ENCODE measurements at regions not wholly inside any gene's neighbourhood (a gene's known extent, or its start where the extent isn't known, plus 50 kb on each side); places are given as distances from the start of the nearest gene placed in this dataset.
"Not testable (repeated sequence)": the region's sequence is repeated elsewhere in the genome, so short reads cannot be mapped to it uniquely, and the experiment has no call there.

GRCh38 chr21:34233741-34234140, 130.1 kb upstream of the KCNE2 start:
- H3K36me3 ChIP-seq (ENCODE audit: control insufficient read depth in 2 of 2, insufficient read depth in 1 of 2, low read length in 2 of 2); H3K4me1 ChIP-seq (ENCODE audit: control insufficient read depth, insufficient read depth, low read length); H3K27ac ChIP-seq (ENCODE audit: extremely low read depth, low read depth, low read length); H3K4me3 ChIP-seq (ENCODE audit: low read depth, low read length); POLR2A ChIA-PET; H3K9me3 ChIP-seq (ENCODE audit: control insufficient read depth, insufficient read depth, low read depth, low read length): not testable (repeated sequence)
- CTCF ChIA-PET = interaction anchor here (0.7 kb wide), 1 partner anchor 102 kb away, joined by 3 read pairs; no protein-coding TSS in a partner anchor

- Histone ChIP-seq H3K9me3 (ENCODE audit: control insufficient read depth, insufficient read depth, low read depth, low read length) (no peaks in the 10 kb centered on the region), H3K27ac (ENCODE audit: extremely low read depth, low read depth, low read length) (no peak overlapping the region), H3K4me3 (ENCODE audit: low read depth, low read length) (no peak overlapping the region), H3K36me3 (ENCODE audit: control insufficient read depth in 2 of 2, insufficient read depth in 1 of 2, low read length in 2 of 2) (no peaks in the 10 kb centered on the region), H3K4me1 (ENCODE audit: control insufficient read depth, insufficient read depth, low read length) (no peaks in the 10 kb centered on the region)
- ChIA-PET CTCF (interaction anchor here (0.6 to 0.8 kb wide), 4 partner anchors 19 to 127 kb away, joined by 3 read pairs; no protein-coding TSS in a partner anchor), POLR2A (no interaction called here)
- no peak for TF ChIP-seq ZNF791 (tag by site-specific recombination; IDR thresholded peaks at IDR 0.05)
- no peak for TF ChIP-seq ZNF37A (tag by site-specific recombination; IDR thresholded peaks at IDR 0.05)
Observed at GRCh38 chr21:34235514-34235913, 128.3 kb upstream of the KCNE2 start.

- H3K9me3 ChIP-seq (ENCODE audit: control insufficient read depth, insufficient read depth, low read depth, low read length) = no peaks in the 10 kb centered on the region
- H3K4me1 ChIP-seq (ENCODE audit: control insufficient read depth, insufficient read depth, low read length) = no peaks in the 10 kb centered on the region
- H3K27ac ChIP-seq (ENCODE audit: extremely low read depth, low read depth, low read length) = no peak overlapping the region
- ChIA-PET CTCF (interaction anchor here (0.6 to 5.6 kb wide), 3 partner anchors 41 to 319 kb away, joined by 3 to 33 read pairs (median 3); no protein-coding TSS in a partner anchor), POLR2A (no interaction called here)
- no peak overlapping the region for H3K4me3 ChIP-seq (ENCODE audit: low read depth, low read length)
- TF ChIP-seq ZNF692 (tag by site-specific recombination; IDR thresholded peaks at IDR 0.05) (no peak), SCRT1 (tag by site-specific recombination; IDR thresholded peaks at IDR 0.05; ENCODE audit: borderline replicate concordance) (no peak), ZNF843 (tag by site-specific recombination; IDR thresholded peaks at IDR 0.05) (no peak), ZNF18 (tag by site-specific recombination; IDR thresholded peaks at IDR 0.05) (no peak), ZNF501 (tag by site-specific recombination; IDR thresholded peaks at IDR 0.05) (no peak), ZNF140 (tag by site-specific recombination; IDR thresholded peaks at IDR 0.05) (no peak), ZNF366 (tag by site-specific recombination; conservative IDR thresholded peaks at IDR 0.05) (no peak)
- H3K36me3 ChIP-seq (ENCODE audit: control insufficient read depth in 2 of 2, insufficient read depth in 1 of 2, low read length in 2 of 2) = no peaks in the 10 kb centered on the region
Observed at GRCh38 chr21:34242973-34243372, 120.8 kb upstream of the KCNE2 start.

- CTCF ChIA-PET = interaction anchor here (0.5 to 5.6 kb wide), 6 partner anchors 13 to 319 kb away, joined by 3 to 33 read pairs (median 3); no protein-coding TSS in a partner anchor
- TF ChIP-seq ZNF274 (IDR thresholded peaks at IDR 0.05; ENCODE audit: low read length) = no peak
- no peak for TF ChIP-seq ZNF274 (tag by site-specific recombination; IDR thresholded peaks at IDR 0.05; ENCODE audit: borderline replicate concordance)
- TF ChIP-seq CTCF (tag by site-specific recombination; IDR thresholded peaks at IDR 0.05) = no peak
- no peak for TF ChIP-seq ZNF221 (tag by site-specific recombination; IDR thresholded peaks at IDR 0.05; ENCODE audit: borderline replicate concordance)
- peak; percentile 29 for TF ChIP-seq ZNF654 (tag by site-specific recombination; IDR thresholded peaks at IDR 0.05; ENCODE audit: low read depth)
Observed at GRCh38 chr21:34243562-34243961, 120.2 kb upstream of the KCNE2 start.

More at GRCh38 chr21:34243562-34243961, 120.2 kb upstream of the KCNE2 start:
- Histone ChIP-seq H3K9me3 (ENCODE audit: control insufficient read depth, insufficient read depth, low read depth, low read length) (no peaks in the 10 kb centered on the region), H3K4me3 (ENCODE audit: low read depth, low read length) (no peak overlapping the region), H3K27ac (ENCODE audit: extremely low read depth, low read depth, low read length) (no peak overlapping the region), H3K4me1 (ENCODE audit: control insufficient read depth, insufficient read depth, low read length) (no peaks in the 10 kb centered on the region), H3K36me3 (ENCODE audit: control insufficient read depth in 2 of 2, insufficient read depth in 1 of 2, low read length in 2 of 2) (no peaks in the 10 kb centered on the region)
- POLR2A ChIA-PET = no interaction called here
